ENCODE measurements at regions not wholly inside any gene's neighbourhood (a gene's known extent, or its start where the extent isn't known, plus 50 kb on each side); places are given as distances from the start of the nearest gene placed in this dataset.

DNA sequence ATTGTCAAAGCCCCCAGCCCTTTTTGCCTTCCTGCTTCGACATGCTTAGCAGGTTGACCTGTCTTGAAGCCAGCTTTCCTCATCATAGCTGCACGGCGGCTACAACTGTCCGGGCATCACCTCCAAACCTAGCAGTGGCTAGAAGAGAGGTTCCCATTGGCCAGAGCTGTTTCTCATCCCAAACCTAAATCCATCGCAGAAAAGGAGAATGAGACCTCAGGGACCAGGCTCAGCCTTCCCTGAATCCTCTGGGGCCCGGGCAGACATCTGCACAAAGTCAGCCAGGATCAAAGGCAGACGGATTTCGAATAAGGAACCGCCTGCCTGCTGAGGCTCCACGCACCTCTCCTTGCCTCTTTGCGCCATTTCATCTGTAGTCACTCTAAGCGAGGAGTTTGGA, 101.7 kb upstream of the SLC66A3 start (continued):
- TF ChIP-seq SUZ12 (IDR thresholded peaks at IDR 0.05; ENCODE audit: low read length) (no peak), BRCA1 (IDR thresholded peaks at IDR 0.05; ENCODE audit: low read depth, low read length) (no peak), PHF8 (conservative IDR thresholded peaks at IDR 0.05; ENCODE audit: low read depth, low read length) (no peak), CREB1 (IDR thresholded peaks at IDR 0.05) (no peak)

Measured in H1 (cell line).